ENCODE measurements at regions not wholly inside any gene's neighbourhood (a gene's known extent, or its start where the extent isn't known, plus 50 kb on each side); places are given as distances from the start of the nearest gene placed in this dataset.
"Not testable (repeated sequence)": the region's sequence is repeated elsewhere in the genome, so short reads cannot be mapped to it uniquely, and the experiment has no call there.

DNA sequence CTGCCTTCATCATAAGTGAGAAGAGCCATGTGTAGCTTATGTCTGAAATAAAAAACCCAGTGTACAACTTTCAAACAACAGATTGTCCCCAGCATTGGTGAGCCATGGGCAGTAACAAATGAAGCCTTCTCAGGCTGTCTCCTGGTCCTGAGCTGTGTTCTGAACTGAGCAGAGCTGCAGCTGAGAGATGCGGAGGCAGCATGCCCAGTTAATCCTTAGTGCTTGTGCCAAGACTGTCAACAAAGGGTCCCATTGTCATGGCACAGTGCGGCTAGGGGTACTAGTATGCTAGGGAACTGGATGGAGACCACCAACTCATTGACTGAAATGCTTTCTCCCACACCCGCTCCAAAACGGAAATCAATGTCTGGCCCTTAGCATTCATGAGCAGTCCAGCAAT is 154.3 kb downstream of the RMST start:
- no peak for DNase-seq

DNA sequence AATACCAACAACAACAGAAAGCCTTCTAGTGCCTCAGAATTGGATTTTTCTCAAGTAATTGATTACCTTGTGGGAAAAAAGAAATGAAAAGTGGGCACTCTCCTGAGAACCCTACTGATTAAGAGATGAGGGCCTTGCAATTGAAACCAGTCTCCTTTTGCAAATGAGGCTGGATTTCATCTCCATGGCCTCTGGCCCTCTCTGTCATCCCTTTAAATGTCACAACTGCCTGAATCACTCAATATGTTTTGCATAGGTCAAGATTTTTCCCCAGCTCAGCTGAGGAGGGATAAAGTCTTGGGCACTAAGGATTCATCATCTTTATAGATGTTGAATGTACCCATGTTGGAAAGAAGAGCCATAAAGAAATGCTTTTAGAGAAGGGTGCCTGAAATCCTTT is 166.4 kb downstream of the RMST start:
- no peak for DNase-seq

DNA sequence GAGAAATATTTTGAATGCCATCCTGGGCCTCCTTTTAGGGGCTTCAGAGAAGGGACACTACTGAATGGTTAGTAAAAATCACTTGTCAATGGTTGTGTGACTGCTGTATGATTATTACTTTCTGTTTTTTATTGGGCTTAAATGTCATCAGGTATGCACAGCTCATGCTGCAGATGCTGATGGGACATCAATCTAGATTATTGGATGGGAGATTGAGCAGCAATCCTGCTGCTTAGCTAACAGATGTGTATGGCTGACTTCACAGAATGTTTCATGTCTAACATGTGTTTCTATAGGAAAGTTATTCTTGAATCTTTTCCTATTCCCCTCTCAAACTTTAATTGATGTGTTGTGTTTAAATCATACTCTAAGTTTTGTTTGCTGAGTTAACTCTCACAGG is 166.8 kb downstream of the RMST start:
- DNase-seq, result no peak

DNA sequence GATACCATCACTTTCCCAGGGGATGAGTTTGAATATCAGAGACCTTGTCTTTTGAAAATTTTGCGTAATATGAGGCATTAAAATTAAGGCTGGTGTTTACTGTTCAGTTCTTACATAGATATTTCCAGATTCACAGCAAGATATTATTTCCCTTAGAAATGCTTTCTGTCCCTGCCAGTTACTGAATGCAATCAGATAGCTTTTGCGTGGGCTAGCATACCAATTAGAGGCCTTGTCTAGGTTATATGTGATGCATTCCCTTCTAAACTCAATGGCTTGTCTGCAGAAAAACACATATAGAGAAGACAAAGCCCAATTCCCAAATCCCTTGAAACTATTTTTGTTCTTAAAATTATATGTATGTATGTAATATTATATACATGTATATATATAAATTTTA is 167.8 kb downstream of the RMST start:
- DNase-seq, result no peak

DNA sequence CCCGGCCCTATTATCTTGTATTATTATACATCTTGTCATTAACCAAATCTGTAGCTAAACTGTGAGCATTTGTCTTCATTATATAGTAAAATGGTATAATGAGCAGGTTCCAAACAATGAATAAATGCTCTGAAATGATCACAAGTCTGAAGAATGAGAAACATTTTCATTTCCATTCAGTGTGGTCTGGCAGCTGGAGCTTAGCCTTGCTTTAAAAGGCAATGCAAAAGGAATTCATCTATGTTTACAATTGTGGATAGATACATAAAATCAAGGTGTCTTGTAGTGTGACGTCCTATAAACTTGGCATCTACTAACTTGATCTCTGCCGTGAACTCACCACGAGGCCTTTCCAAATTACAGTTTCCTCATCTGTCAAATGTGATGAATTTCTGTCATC is 168.3 kb downstream of the RMST start:
- DNase-seq, result no peak

DNA sequence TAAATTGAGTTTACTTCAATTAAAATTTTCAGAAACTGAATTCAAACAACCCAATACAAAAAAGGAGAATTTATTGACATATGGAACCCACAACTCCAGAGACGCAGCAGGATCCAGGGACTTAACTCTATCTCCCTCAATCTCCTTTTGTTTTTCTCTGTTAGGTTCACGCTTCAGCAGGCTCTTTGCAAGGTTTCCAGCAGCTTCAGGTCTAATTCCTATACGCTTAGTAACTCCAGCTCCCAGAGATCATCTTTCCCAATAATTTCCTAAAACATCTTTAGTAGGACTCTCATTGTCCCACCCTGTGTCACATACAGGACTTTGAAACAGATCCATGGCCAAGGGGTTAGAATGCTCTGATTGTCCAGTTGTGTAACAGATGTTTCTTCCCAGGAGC is 175.2 kb downstream of the RMST start:
- no peak for DNase-seq

DNA sequence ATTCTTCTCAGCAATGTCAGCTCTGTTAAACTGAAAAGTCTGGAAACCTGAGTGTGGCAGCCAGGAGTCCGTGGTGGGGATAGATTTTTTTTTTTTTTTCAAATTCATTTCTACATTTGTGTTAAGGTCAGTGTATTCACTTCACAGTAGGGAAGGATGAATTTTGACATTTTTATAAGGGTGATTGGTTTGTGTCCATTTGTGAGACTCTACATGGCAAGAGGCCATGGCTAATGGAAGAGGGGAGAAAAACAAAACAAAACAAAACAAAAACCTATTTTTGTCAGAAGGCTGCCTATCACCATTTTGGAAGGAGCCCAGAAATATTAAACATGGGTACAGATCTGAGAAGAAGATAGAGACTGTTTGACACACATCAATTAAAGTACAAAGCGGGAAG is 176.1 kb downstream of the RMST start:
- DNase-seq, result no peak

DNA sequence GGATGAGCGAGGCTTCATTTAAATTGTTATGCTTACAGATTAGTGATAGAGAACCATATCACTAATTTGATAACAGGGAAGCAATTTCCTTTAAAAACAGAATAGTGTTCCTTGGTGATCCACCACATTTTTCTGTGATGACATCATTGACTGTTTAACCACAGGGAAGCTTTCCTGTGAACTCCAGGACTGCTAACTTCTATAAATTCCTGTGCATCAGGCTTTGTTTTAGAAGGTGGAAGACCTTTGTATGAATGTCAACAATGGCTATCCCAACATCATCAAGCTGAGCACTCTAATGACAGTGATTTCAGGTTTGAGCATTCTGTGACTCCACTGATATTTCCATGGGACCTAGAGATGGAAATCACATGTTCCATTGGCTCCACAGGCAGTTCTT is 177.1 kb downstream of the RMST start:
- DNase-seq, result no peak

DNA sequence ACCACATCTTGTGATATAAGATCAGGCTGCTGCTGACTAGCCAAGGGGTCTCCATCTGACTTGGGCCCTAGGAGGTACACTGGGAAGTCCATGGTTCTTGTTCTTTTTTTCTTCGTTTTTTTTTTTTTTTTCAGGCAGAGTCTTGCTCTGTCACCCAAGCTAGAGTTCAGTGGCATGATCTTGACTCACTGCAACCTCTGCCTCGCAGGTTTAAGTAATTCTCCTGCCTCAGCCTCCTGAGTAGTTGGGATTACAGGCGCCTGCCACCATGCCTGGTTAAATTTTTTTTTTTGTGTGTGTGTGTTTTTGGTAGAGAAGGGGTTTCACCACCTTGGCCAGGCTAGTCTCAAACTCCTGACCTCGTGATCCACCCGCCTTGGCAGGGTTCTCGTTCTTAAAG is 178.2 kb downstream of the RMST start:
- no peak for DNase-seq

DNA sequence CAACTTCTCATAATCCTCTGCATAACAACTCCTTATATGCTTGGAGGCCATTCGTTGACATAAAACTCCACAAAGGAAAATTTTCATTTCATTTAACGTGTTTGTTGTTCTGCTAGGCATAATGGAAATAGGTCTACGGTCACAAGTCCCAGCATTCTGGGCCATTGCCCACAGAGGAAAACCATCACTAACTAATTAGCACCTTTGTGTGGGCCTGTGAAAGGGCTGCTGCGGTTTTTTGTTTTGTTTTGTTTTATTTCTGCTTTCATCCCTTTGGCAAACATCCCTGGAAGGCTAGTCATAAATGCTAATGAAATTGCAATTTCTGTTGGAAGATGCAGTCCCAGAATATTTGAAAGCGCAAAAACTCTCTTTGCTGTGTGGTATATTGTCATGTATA is 180.3 kb downstream of the RMST start:
- no peak for DNase-seq

DNA sequence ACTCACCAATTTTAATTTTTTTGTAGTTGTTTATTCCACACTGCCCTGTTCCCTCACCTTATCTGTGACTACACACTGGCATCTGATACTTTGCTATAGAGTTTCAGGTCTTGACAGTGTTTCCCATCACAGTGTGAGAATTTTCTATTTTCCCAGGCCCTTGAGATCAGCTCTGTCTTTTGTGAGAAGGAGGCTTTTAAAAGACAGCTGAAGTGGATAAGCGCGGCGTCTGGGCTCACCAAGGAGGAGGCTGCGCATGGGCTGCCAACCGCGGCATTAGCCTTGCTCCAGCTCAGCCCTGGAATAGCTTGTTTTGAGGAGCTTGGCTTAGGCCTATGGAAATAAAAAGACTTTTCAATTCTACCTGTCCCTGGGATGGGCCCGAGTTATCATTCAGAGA is 181.3 kb downstream of the RMST start:
- DNase-seq, result no peak

DNA sequence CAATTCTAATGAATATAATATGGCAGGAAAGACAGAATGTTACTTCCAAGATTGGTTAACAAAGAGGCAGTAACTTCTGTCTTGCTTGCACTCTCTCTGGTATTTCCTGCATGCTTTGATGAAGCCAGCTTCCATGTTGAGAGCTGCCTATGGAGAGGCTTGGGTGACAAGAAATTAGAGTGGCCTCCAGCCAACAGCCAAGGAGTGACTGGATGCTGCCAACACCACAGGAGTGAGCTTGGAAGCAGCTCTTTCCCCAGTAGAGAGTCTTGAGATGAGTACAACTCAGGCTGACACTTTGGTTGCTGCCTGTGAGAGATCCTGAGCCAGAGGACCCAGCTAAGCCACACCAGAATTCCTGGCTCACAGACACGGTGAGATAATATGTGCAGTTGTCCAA is 183.1 kb downstream of the RMST start:
- DNase-seq, result no peak

DNA sequence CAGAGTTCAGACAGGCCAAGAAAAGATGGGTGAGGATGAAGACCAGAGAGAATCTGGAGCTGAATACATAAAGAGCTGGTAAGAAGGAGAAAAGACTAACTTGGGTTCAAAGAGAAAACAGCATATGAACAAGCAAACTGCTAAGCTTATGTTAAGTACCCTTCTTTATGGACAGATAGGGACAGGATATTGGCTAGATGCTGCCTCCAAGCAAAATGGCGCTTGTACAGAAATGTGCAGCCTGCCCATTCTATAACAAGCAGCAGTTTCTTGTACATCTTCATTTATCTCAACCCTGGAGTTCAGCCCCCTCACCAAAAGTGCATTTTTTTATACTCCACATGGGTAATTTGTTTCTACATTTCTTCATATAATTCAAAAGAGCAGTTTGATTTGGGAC is 184.5 kb downstream of the RMST start:
- no peak for DNase-seq

DNA sequence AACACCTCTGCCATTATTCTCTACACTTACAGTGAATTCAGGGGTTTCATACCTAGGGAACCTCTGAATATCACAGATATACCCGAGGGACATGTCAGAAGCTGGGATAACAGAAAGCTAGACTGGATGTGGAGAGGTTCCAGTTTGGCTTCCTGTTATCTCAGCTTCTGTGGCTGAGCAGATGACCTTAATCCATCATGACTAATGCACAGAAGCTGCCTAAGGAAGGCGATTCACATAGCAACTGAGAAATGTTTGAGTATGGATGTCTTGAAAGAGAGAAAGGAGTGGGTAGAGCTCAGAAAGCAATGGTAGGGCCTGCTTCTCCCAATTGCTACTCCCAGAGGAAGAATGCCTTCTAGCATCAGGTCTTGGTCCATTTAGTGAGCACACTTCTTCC is 187.6 kb downstream of the RMST start:
- DNase-seq, result no peak

DNA sequence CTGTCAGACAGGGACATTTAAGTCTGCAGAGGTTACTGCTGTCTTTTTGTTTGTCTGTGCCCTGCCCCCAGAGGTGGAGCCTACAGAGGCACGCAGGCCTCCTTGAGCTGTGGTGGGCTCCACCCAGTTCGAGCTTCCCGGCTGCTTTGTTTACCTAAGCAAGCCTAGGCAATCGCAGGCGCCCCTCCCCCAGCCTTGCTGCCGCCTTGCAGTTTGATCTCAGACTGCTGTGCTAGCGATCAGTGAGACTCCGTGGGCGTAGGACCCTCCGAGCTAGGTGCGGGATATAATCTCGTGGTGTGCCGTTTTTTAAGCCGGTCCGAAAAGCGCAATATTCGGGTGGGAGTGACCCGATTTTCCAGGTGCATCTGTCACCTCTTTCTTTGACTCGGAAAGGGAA is 193.9 kb downstream of the RMST start:
- not testable (repeated sequence) for DNase-seq

DNA sequence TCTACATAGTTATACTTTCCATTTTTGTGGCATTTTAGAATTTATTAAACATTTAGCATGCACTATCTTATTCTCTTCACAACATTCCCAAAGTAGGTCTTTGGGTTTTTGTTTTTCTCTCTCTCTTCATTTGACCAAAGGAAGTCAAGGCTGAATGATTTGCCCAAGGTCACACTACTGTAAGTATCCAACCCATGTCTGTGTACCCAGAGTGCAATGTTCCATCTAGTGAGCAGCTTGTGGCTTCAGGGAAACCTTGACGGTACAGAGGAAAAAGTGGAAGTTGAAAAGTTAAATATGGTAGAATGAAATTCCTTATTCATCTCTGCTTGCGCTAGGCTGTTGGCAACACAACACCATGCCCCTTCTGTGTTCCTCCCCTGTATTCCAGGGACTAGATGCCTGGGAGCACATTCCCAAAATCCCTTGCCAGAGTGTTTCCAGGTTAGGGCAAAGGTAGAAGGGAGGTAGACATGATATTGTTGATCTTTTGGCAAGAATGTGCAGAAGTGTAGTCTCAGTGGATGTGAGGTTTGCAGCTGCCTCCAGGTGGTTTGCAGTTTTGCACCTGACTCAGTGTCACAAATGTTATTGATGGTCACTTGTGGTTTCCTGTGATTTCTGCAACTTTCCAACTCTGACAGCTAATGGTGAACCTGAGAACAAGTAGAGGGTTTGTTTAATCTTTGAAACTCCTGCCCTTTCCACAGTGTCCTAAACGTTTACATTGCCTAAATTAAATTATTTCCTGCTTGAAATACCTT is 196.7 kb downstream of the RMST start:
- DNase-seq, result no peak

DNA sequence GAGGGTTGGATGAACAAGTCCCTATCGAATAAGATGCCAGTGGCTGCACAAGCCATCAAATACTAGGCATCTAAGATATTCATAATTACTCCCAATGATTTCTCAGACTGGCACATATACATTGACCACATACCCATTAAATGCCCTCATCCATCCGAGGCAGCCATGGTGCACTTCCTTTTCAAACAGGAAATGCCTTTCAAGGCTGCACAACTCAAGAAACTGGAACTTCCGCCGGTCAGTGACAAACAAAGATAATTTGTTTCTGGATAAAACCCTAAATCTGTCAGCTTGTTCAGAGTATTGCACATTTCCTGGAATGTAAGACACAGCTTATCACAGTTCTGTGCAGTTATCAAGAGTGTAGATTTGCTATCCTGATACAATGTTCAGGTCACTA is 203.7 kb downstream of the RMST start:
- no peak for DNase-seq

DNA sequence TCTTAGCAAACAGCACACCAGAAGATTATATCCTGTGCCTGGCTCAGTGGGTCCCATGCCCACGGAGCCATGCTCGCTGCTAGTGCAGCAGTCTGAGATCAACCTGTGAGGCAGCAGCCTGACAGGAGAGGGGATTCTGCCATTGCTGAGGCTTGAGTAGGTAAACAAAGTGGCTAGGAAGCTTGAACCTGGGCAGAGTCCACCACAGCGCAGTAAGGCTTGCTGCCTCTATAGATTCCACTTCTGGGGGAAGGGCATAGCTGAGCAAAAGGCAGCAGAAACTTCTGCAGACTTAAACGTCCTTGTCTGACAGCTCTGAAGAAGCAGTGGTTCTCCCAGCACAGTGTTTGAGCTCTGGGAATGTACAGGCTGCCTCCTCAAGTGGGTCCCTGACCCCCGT is 210.3 kb downstream of the RMST start:
- no peak for DNase-seq

DNA sequence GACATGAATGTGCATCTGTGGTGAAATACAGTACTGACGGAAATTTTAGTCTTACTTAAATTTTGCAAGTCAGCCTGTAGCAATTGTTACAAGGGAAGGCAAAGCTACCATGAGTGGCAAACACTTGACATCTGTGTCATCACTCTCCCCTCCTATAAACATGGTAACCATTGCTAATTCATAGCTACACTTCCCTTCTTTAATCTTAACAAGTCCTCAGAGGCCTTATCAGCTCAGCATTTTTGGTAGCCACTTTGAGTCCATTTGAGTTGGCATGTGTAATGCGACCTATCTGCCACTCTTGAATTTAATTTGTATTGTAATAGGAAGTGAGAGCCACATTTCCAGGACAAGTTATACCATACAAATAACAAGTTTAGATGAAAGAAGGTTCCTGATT is 218.1 kb downstream of the RMST start:
- DNase-seq, result no peak

DNA sequence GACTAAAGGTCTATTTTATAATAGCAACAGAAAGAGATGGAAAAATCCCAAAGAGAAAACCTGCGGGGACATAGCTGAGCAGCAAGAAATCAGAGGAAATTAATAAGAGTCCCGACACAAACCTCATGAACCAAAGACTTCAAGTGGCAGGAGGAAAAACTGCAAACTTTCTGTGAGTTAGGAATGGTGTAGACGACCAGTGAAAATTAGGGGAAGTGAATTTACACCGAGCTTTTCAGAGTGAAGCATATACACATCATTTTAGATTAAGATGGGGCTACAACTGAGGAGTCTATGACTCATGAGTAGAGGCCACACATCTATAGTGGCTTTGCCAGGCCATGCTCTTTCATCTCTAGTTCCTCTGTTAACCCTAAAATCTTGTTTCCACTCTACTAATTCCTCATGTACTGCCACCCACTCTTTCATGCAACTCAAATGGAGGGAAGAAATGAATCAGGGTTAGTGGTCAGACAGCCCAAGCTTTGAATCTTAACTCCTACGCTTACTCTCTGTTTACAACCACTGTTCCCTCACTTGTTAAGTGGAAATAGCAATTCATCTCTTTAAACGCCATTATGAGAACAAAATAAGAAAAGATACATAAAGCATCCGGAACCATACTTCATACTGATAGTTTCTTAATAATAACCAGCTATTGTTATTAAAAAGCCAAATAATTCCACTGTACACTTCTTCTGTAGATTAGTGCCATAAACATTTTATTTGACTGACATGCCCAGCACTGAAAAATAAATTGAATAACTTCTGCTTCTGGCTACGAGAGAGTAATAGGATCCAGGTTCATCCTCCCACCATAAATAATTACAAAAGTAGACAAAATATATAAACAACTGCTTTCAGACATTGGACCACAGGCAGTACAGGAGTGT is 219.3 kb downstream of the RMST start:
- DNase-seq, result no peak

DNA sequence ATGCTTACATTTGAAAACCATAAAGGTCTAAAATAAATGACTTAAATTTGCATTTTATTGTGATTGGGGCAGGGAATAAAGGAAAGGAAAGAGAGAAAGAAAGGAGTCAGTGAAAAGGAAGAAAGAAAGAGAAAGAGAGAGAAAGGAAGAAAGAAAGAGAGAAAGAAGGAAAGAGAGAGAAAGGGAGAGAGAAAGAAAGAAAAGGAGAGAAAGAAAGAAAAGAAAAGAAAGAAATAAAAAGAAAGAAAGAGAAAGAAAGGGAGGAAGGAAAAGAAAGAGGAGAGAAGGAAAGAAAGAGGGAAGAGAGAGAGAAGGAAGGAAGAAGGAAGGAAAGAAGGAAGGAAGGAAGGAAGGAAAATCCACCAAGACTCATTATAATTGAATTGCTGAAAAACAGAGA is 222.8 kb downstream of the RMST start:
- DNase-seq, result no peak

DNA sequence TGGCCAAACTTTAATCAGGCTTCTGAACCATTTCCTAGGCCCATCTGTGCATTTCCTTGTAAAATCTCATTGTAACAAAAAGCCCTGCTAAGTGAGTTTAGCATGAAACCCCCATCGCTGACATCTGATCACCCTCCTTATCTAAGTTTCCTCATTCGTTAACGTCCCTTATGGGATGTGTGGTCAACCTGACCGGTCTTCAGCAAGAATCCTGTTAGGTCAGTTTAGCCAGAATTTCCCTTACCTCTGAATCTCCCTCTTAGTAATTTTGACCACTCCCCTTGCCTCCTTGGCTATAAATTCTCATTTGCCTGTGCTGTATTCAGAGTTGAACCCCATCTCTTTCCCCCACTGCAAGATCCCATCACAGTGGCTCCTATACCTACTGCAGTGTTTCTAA is 239.3 kb downstream of the RMST start:
- no peak for DNase-seq

DNA sequence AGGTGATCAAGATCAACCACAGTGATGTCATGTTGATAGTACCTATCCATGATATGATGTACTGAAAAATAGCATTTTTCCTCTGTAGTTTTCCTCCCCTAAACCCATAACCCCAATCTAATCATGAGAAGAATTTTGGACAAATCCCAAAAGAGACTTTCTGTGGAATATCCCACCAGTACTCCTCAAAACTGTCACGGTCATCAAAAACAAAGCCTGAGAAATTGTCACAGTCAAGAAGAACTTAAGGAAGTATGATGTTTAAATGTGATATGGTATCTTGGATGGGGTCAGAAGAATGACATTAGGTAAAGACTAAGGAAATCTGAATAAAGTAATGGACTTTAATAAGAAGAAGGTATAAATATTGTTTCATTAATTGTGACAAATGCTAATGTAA is 248.8 kb downstream of the RMST start:
- no peak for DNase-seq

DNA sequence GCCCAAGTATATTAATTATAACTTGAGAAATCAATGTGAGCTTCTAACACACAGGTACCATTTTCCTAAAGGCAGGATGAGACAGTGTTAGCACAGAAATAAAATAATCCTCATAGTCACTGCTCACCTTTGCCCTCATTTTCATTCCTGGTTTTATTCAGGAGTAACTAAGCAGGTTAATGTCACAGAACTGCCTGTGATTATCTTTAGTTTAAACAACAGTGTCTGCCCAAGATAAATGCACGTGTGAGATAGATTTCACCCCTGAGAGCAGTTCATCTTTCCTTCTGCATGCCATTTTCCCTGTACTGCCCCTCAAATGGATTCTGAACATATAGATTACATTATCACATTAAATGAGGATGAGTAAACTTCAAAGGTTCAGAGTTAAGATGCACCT is 250.7 kb downstream of the RMST start:
- no peak for DNase-seq

DNA sequence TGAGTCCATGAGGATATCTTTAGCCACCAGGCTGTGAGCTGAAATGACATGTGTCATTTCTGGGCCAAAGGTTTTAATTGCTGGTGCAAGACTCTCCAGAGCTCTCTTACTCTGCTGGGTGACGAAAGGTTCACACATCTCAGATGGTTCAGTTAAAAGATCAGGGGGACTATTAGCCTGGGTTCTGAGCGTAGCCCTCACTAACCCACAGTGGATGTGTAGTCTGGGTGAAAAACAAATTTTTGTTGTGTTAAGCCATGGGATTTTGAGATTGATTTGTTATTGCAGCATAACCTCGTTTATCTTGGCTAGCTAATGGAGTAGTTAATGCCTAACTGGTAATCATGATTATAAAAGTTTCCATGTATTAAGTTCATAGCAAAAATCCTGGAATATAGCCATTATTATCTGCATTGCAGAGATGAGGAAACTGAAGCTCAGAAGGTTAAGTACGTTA is 251.5 kb downstream of the RMST start:
- no peak for DNase-seq
